Fibroblast of gingiva (primary cell): ENCODE measurements at regions not wholly inside any gene's neighbourhood (a gene's known extent, or its start where the extent isn't known, plus 50 kb on each side); places are given as distances from the start of the nearest gene placed in this dataset.
"Not testable (repeated sequence)": the region's sequence is repeated elsewhere in the genome, so short reads cannot be mapped to it uniquely, and the experiment has no call there.

Source experiments
- DNase-seq: peaks from one replicate; pipeline ENCODE4 v3.0.0-alpha.2; 2011; ENCODE audit warnings: low read depth

DNA sequence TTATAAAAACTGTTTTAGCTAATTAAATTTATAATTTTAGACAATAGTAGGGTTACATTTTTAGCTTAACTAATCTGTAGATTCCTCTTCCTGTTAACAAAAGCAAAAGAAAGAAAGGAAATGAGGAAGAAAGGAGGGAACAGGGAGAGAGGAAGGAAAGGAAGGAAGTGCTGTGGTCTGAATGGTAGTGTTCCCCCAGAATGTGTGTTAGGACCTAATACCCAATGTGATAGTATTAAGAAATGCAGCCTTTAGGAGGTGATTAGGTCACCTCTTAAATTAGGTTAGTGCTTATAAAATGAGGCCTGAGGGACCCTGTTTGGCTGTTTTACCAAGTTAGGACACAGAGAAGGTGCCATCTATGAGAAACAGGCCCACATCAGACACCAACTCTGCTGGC is 136.9 kb upstream of the SAMSN1 start:
- DNase-seq = no peak

DNA sequence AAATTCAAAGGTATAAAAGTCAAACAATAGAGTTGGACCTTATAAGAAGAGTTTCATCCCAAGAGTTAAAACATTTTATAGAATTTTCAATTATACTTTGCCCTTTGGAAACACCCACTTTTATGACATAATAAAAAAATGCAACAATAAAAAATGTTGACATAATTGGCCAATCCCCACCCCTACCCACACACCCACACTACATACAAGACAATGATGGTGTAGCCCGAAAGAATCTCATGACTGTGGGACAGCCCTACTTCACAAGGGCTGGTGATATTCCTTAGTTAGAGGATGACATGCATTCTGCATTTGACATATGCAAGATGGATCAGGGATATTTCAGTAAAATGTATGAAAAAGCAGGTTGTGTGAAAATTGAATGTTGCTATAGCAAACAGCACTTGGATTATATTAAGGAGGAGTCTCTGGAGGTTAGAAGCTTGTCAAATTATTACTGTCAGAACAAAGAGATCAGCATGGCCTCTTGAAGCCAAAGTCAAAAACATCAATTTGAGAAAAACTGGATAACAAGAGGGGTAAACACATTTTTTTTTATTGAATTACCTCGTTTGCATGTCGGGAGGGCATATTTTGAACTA is 133.0 kb upstream of the SAMSN1 start:
- no peak for DNase-seq

DNA sequence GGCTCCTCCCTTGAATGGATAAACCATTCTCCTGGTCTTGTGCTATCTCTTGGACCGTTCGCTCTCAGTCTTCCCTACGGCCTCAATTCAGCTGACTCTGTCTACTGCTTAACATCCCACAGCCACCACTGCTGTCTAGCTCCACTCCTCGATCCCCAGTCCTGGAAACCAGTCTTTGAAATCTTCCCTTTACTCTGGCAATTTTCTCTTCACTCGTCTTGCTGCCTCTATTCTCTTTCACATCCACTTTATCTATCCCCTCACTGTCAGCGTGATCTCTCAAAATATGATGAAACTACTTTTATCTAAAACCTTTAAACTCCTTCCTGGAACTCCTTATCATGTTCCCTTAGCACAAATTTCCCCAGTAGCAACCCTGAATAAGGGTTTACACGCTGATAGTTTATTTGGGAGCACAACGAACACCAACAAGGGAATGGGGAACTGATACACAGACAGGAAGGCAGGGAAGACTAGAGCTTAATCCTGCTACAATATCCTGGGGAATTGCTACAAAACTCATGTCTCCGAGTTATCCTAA is 131.6 kb upstream of the SAMSN1 start:
- no peak for DNase-seq

DNA sequence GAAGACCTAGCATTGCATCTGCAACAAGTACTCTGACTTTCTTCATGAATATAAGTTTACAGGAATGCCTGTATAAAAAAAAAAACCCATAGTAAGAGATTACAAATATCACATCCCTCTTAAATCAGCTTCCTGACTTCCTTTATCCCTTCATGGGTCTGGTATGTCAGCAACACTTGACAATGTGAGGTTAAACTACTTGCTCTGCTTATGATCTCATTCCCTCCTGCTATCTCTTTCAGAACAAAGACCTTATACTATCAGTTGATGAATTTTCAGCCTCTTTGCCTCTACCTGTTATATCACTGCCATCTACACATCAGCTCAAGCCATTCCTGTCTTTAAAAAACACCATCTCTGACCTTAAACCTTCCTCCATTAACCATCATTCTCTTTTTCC is 130.9 kb upstream of the SAMSN1 start:
- no peak for DNase-seq

DNA sequence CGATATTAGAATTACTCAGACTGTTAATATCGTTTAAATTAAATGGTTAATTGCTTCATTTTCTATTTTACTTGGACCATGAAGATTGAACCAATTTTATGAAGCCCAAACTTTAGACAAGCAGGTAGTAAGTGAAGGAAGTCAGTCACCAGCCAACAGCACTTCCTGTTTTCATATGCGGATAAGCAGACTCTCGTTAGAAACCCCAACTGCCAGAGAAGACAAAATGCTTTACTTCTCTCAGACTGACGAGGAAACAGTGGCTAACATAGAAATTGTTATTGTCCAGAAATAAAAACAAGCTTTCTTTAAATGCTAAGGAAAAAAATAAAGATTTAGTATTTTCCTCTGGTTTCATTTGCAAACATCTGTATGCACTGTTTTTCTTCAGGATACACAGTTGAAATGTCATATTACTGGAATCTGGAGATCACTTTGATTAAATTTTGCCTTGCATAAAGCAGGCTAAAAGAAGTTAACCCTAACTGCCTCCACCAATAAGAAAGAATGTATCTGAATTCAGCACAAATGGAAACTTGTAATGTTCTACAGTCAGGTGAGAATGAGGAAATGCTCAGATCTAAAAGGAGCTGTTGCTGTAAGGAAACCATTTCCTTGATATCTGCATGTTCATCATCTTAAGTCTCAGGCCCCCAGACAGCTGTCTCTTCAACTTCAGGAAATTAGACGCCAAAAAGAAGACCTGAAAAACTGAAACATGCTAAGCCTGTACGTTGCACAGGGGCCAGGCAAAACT is 129.8 kb upstream of the SAMSN1 start:
- no peak for DNase-seq

DNA sequence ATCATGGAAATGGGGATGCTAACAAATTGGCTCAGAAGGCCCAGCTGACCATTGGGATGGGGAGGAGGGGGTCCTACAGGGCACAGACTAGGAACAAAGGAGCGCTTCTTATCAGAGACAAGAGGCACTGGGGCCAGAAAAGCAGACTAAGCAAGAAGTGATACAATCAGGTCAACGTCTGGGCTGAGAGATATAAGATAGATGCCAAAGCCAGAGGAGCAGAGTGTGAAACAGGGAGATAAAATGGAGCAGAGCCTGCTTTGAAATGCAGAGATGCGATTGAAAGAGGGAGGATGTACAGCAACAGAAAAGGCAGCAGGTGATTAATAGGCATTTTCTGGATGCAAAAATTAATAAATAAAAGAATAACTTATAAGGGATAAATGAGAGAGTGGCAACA is 127.5 kb upstream of the SAMSN1 start:
- no peak for DNase-seq

DNA sequence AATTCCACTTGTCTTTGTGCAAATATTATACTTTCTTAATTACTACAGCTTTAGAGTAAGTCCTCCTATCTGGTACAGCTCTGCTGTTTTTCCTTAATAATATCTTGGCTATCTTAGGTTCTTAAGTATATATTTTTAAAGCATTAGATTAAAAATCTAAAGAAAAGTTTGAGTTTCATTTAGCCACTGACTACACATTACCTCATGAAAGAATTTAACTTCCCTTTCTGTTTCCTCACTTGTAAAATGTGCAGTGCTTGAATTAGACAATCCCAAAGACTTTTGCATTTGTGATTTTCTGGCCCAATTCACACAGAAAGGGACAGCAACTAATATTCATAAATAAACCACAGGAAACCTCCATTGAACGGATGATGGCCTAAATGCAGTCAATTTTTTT is 126.4 kb upstream of the SAMSN1 start:
- DNase-seq = no peak

DNA sequence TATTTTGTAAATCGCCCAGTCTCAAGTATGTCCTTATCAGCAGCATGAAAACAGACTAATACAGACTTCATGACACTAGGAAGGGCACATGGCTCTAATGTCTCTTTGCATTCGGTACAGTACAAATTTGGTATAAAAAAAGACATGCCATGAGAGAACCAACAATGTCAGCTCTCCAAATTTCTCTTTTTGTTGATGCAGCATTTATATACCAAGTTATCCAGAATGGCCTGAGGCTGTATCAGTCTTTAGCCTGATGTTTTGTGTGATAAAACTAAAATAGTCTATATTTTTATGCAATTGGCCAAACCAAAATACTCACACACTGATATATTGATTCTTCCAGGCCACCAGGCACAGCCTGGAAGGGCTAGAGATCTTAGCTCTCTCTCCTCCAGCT is 124.3 kb upstream of the SAMSN1 start:
- DNase-seq = no peak

DNA sequence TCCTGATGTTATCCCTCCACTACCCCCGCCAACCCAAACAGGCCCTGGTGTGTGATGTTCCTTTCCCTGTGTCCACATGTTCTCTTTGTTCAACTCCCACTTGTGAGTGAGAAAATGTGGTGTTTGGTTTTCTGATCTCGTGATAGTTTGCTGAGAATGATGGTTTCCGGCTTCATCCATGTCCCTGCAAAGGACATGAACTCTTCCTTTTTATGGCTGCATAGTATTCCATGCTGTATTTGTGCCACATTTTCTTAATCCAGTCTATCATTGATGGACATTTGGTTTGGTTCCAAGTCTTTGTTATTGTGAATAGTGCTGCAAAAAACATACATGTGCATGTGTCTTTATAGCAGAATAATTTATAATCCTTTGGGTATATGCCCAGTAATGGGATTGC is 123.0 kb upstream of the SAMSN1 start:
- DNase-seq = not testable (repeated sequence)

DNA sequence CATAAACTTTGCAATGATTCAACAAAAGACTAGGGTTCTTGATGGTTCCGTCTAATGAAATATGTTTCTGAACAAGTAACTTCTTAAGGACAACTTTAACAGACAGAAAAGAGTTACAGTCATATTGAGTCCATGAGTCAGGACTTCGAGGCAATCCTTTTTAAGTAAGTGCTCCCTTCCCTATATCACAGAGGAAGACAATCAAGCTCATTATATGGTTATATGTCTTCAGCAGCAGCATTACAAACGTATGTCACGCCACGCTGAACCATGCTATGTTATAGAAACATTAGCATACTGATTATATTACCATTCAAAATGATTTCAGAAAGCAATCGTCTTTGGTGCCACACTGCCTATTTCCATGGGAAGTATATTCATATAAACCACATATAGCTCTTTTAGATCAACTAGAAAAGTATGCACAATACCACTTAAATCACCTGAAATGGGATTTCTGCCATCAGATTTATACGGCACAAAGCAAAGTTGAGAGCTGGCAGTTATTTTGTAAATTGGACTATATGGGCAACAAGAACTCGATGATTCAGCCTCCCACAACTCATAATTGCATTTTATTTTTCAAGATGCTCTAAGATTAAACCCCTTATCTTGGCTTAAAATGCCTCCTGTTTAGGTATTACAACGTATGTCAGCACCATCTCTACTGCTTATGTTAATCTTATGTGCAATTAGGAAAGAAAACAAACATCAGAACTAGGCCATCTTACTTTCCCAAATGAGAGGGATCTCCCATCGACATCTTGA is 111.3 kb upstream of the SAMSN1 start:
- DNase-seq = no peak

DNA sequence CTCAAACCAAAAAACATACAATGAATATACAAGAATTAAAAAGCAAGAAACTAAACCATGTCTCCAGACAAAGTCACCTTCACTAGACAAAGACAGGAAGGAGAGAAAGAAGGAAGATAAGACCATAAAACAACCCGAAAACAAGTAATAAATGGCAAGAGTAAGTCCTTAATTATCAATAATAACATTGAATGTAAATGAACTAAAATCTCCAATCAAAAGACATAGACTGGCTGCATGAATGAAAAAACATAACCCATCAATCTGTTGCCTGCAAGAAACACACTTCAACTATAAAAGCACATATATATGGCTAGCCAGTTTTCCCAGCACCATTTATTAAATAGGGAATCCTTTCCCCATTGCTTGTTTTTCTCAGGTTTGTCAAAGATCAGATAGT is 100.8 kb upstream of the SAMSN1 start:
- no peak for DNase-seq

DNA sequence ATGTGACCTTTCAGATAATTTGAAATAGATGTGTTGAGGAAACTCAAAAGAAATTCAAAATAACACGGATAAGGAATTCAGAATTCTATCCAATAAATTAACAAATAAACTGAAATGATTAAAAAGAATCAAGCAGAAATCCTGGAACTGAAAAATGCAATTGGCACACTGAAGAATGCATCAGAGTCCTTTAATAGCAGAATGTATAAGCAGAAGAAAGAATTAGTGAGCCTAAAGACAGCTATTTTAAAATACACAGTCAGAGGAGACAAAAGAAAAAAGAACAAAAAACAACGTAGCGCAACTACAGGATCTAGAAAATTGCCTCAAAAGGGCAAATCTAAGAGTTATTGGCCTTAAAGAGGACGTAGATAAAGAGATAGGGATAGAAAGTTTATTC is 99.6 kb upstream of the SAMSN1 start:
- DNase-seq = no peak

DNA sequence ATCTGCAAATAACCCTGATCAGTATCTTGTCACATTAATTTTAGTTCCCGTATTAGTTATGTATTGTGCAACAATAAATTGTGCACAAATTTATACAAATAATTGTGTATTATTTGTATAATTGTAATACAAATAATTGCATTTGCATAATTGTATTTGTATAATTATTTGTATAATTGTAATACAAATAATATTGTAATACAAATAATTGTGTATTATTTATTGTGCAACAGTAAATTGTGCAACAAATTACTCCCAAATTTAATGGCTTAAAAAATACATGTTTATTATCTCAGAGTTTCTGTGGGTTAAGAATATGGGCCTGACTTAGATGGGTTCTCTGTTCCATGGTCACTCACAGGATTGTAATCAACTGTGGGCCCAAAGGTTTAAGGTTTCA is 86.2 kb upstream of the SAMSN1 start:
- DNase-seq = no peak

DNA sequence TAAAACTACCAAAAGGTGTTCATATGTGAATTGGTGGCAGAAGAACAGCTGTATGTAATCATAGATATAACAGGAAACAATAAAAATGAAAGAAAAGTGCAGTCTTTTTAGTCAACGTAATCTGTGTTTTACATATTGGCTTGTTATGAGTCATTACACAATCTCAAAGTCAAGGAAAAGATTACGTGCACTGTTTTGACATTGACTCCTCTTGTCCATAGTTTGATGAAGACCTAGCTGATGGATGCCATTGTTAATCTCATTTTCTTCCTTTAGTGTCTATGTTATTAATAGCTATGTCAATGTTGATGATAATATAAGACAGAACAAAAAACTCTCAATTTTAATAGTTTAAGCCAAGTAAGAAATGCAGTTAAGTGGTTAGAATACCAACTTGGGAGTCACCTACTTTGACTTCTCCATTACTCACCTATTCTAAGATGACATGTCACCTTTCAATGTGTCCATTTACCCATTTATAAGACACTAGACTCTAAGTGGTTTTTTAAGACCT is 84.5 kb upstream of the SAMSN1 start:
- no peak for DNase-seq

DNA sequence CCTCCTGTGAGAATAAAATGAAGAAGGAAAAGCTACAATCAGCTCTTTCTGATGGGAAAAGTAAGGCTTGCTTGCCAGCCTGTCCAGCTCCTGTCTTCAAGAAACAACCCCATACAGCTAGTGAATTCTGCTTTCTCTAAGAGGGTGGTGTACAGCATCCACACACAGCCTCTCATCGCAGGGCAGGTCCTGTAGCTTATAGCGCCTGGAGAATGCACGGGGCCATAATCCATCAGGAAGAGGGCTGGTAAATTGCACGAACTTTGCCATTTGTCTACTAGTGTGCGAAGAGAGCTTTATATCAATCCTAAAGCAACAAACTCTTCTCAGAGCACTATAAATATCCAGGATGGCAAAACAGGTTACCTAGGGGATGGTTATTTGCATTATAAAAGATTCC is 83.3 kb upstream of the SAMSN1 start:
- DNase-seq = no peak

DNA sequence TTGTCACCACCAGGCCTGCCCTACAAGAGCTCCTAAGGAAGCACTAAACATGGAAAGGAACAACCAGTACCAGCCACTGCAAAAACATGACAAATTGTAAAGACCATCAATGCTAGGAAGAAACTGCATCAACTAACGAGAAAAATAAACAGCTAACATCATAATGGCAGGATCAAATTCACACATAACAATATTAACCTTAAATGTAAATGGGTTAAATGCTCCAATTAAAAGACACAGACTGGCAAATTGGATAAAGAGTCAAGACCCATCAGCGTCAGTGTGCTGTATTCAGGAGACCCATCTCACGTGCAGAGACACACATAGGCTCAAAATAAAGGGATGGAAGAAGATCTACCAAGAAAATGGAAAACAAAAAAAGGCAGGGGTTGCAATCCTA is 77.0 kb upstream of the SAMSN1 start:
- DNase-seq = not testable (repeated sequence)

DNA sequence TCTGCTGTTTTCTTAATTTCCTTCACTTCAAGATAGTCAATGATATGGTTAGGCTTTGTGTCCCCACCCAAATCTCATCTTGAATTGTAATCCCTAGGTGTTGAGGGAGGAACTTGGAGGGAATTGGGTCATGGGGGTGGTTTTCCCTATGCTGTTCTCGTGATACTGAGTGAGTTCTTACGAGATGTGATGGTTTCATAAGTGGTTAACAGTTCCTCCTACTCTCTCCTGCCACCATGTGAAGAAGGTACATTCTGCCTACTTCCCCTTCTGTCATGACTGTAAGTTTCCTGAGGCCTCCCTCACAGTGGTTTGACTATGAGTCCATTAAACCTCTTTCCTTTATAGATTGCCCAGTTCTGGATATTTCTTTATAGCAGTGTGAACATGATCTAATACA is 74.0 kb upstream of the SAMSN1 start:
- DNase-seq = no peak

DNA sequence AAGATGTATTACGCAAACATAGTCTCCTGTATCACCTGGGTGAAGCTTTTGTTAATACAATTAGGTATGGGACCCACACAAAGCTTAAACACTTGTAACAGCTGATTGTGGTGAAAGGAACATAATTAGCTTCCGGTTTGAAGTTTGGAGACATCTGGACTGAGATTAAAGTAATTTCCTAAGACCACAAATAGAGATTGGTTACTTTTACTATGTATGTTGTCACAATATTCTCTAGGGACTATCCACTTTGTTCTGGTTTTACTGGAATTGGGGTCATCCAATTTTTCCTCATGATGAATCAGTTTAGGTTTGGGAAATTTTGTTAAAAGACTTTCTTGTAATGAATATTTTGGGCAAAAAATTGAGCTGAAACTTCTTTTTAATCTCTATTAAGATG is 71.8 kb upstream of the SAMSN1 start:
- peak; percentile 15 for DNase-seq

DNA sequence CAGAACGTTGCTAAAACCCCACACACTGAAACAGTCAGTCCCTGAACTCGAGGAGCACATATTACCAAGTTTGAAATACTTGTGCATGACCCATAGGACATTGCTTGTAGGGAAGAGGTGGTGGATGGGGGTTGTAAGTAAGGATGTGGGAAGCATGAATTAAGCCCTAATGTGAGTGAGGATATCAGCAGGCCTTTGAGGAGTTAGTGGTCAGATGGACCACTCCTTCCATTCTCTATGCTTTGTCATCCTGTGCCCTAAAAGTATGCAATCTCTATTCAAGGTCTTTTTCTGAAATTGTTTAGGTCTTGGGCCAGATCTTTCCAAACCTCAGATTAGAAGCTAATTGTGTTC is 70.9 kb upstream of the SAMSN1 start:
- DNase-seq = no peak

DNA sequence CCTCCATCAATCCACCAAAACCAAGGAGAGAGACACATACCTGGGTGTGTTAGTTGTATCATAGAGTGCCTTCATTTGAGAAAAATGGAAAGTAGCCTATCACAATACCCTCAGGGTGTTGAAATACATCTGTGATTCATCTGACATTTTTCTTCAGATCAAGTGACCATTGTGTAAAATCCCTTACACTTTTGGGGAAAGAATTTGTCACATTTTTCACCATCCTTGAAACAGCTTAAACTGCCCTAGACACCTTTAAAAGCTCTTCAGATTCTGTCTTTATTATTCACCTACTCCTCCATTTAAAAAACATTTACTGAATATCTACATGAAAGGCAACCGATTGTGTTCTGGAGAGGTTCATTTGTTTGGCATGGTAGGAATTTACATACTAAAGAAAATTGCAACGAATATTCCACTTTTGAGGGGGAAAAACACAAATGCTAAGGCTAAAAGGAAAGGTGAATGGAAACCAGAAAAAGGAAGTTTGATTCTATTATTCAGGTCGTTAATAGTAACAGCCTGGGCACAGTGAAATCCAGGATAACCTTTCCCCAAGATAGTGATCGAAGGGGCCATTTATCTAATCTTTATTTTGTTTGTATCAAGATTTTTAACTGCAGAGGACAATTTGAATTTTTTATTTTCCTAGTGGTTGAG is 70.4 kb upstream of the SAMSN1 start:
- DNase-seq = no peak

DNA sequence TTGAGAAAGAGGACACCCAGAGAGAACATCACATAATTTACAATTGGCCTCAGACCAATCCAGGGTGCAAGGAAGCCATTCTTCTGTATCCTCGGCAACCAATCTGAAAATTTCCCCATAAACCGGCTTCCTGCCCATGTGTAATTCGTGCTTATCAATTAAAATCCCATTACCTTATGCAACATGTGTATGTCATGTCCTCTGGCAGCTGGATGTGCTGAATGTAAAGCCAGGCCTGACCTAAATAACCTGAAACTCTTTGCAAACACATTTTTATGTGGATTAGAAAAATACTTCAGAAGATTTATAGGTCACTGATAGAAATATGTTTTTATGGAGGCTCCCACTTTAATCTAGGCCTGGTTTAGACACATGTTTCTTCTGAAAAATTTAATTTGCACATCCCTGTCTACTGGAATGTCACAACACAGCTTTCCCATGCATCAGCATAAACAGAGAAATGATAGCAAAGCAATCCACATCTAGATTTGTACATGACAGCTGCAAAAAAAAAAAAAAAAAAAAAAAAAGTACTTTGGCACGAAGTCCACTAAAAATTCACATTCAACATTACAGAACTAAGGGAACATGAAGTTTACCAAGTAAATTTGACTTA is 69.4 kb upstream of the SAMSN1 start:
- no peak for DNase-seq

DNA sequence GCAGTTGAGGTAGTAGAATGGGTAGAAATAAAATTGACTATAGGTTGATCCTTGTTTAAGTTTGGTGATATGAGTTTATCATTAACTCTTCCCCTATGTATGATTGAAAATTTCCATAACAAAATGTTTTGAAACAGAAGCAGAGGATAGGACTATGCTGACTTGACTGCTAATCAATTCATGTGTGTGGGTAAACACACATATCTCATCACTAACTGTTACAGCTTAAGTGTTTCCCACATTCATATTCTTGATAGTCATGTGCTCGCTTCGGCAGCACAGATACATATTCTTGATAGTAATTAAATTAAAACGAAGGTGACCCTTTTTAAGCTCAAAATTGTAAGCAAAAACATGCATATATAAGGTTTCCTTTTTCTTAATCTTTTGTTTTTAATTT is 68.2 kb upstream of the SAMSN1 start:
- DNase-seq = no peak
